ENCODE measurements at regions not wholly inside any gene's neighbourhood (a gene's known extent, or its start where the extent isn't known, plus 50 kb on each side); places are given as distances from the start of the nearest gene placed in this dataset.

DNA sequence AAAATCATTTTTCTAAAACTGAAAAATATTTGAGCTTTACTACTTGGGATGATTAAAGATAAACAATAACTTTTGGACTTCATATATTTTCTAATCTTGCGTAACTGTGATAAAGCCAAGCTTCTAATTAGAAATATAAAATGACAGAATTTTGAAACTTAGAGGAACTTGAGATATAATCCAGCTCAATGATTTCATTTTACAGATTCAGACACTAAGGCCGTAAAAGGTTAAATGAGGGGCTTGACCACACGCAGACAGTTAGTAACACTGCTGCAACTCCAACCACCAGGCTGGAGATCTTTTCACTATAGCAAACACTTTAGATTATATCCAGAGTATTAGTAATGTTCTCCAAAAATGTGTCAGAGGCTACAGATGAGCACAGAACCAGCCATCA lies 445.5 kb downstream of the ZEB2 start:
- no peak for DNase-seq

DNA sequence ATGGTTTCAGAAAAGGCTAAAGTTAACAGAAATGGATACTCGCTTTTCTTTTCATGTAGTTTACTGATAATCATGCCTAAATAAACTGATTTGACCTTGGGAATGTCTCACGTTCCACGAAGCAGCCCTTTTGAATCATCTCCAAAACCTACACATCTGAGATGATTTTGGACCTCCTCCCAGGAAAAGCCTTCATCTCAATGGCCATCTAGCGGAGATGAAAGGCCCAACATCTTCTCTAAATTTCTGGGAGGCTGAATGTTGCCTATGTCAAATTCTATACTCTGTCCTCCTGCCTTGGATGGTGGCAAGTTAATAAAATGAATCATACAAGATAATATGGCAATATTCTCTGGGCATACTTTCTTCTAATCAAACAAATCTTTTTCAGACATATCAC lies 448.5 kb downstream of the ZEB2 start:
- DNase-seq = no peak

DNA sequence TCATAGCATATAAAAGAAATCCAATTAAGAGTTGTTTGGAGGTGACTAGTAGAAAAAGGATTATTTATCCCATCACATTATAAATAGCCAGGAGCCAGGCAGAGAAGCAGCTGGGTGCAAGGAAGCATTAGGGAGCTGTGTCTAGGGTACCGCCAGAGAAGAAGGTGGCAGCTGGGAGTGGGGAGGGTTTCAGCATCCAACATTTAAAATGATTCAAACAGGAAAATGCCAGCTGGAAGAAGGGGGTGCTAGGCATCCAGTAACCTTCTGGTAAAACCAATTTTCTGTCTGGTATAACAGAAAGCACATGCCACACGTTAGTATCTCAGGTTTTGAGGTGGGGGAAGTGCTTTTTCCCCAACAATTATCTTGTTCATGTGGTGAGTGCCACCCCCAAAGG lies 452.4 kb downstream of the ZEB2 start:
- DNase-seq = no peak

DNA sequence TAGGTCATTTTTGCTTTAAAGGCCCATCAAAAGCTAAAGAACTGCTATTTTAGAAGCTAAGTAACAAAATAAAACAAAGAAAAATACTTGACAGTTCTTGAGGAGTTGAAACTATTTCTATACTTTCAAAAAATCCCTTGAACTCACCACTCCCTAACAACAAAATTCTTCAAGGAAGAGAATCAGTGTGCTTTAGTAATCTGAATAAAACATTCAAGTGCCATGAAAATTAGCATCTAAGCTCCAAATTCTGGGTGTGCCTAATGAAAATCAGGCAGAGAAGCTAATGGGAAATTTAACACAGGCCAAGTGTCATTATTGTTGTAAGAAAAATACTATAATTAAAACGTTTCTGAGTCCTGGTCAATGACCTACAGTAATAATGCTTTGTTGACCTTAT lies 456.3 kb downstream of the ZEB2 start:
- no peak for DNase-seq

DNA sequence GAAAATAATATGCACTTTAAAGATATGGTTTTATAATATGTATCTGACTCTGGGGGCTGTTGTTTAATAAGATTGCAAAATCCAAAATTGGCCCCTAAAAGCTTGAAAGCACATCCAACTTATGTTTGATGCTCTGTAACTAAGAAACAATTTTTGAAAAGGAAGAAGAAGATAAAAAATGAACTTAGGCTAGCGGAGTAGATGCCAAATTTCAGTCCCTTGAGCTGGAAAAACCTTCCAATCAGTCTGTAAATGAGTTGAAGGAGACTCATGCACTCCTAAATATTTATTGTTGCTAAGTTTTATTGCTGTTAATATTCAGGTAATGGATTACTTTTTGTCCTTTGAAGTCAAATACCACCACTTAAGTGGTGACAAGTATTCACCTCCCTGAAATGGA lies 465.0 kb downstream of the ZEB2 start:
- no peak for DNase-seq

DNA sequence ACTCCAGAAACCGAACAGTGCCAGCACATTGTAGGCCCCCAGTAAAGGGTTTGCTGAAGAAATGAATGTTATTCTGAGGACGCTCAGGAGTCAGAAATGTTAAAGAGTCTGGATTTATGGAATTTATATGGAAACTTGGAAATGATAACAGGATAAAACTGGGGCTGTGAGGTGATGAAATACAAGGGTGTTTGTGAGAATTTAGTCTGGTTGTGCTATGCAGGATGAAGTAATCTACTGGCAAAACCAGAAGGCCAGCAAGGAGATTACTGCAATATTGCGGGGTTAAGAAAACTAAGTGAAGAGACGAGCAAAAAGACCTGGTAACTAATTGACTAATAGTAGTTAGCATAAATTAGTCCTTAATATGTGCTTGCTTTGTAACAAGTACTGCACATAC lies 467.8 kb downstream of the ZEB2 start:
- no peak for DNase-seq

DNA sequence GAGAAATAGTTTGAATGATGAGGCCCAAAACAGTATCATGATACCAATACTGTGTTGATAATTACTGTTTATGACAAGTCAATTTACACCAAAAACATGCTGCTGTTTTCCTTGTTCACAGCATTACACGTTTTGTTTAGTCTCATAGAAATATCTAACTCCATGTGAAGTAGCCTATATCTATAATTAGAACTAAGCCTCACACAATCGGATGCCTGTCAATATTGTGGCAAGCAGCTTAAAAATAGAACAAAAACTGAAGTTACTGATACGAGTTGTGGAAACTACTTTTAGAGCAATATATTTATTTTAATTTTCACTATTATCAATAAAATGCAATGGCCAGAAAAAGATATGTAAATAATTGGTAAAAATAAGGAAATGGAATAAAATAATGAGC lies 470.8 kb downstream of the ZEB2 start:
- no peak for DNase-seq

DNA sequence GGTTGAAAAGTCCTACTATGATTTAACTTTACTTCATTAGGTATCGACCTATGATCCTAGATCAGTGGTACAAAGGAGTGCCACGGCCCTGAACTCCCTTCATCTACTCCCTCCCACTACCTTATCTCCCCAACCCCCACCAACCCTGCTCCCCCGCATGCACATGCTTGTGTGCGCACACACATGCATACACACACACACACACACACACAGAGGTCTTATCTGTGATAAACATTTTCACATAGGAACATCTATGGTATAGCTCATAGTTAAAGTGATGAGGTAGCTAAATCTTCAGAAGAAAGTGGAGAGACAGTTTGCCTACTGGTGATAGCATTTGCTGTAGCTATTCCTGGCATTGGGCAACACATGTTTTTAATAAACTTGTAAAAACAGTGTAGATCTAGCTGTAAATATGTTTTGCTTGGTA lies 471.3 kb downstream of the ZEB2 start:
- no peak for DNase-seq

DNA sequence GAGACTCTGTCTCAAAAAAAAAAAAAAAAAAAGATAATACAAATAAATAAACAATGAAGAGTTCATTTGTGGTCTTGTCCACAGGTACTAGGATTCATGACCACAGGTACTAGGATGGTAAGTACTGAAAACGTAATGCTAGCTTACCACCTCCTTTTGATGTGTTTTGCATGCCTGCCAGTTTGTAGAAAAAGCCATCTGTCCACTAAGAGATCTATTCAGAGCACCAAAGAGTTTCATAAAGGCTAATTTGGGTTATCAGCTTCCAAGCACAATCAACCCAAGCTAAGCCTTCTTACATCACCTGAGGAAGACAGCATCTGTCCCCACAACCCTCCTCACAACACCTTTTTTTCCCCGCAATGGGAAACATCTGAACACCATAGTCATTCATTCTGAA lies 477.2 kb downstream of the ZEB2 start:
- DNase-seq = no peak

DNA sequence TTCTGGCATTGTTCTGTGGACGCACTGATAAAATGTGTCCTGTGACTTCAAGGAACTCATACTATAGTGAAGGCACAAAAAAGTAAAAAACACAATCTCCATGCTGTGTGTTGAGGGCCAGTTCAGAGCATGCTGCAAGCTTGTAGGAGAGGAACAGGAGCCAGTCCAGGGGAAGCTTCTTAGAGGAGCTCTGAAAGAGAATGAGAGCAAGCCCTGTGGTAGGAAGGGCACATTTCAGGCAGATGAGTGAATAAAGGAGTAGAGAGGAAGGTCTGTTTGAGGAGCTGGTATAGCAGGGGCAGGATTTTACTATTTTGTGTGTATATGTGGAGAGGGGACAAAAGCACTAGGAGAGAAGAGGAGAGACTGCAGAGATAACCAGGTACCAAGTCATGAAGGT lies 478.3 kb downstream of the ZEB2 start:
- DNase-seq = no peak

DNA sequence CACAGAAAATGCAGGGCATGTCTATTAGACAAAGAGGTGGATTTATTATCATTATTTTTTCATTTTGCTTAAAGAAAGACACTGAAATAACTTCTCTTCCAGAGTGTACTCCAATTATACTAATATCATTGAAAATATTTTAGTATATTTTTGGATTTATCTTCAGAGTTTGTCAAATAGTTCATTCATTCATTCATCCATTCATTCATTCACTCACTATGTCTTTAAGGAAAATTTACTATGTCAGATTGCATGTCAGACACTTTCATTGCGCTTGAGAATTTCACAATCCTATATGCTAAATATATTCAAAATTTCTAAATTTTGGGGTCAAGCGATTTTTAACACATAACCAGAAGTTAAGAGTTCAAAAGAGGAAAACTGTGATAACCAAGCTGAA lies 479.1 kb downstream of the ZEB2 start:
- no peak for DNase-seq

DNA sequence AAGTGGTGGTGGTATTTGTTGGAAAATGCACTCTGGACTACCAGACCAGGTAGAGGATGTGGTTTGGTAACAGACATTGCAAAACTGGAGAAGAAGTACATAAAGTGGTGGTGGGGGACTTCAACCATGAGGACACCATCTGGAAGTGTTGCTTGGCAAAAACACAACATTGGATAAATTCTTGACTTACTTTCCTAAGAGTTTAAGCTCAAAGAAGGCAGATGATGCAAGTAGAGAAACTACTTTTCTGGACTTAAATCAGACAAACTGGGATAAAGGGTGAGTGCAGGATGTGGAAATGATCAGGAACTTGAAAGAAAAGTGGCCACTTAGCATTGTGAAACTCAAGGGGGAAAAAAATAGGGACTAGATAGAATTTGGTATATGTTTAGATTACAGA lies 487.4 kb downstream of the ZEB2 start:
- no peak for DNase-seq

DNA sequence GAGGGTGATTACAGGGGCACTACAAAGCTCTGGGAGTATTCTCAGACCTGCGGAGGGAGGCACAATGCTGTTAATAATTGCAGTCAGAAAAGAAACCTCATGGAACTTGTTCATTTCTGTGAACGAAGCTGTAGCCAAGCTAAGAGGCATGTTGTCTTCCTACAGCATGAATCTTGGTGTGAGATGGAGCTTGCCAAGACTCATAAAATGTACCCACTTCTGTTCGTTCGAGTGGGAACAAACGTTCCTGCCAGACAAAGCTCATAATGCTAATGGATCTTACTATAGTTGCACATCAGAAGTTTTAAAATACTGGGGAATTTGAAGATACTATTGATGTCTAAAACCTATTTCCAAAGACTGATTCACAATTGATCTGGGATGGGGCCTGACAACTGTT lies 489.1 kb downstream of the ZEB2 start:
- DNase-seq = no peak

DNA sequence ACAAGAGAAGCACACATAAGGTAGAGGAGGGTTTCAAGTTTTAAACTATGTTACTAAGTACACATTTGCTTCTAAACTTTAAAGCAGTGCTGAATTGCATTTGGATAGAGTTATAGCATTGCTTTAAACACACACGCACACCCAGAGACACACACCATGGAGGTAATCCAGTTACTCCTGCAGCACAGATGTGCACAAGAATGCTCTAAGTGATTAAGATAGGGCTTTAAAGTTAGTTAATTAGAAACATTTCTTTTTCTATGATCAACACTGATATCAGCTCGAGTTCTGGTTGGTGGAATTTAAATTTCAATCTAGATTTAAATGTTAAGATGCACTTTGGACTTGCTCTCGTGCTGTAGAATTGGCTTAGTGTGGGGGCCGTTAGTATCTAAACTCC lies 492.3 kb downstream of the ZEB2 start:
- DNase-seq = no peak

DNA sequence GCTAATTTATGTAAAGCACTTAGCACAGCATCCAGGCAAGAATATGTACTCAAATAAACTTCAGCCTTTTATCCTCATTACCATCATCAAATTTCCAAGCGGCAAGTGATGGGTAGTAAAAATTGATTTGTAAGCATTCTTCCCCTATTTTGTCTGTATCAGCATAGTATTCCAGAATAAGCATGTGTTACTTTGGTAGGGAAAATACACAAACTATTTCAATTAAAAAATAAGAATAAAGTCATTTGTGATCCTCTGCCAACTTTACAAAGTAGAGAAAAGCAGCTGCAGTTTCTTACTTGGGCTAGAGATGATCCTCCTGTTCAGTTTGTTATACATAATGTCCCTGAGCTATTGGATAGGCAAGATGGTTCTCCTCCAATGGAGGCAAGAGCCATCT lies 493.2 kb downstream of the ZEB2 start:
- no peak for DNase-seq

DNA sequence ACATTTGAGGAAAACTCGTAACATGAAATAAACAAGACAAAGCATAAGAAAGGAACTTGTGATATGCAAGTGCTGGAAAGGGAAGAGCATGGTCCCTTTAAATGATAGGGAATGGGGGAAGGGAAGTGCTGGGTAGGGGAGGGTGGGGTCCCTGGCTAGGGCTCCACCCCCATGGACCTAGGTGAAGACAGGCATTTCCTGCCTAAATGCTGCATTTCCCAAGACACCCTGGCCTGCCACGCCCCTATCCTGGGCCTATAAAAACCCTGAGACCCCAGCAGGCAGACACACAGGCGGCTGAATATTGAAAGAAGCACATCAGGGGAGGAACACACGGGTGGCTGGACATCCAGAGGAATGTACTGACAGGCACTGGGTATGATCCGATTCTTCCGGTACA lies 499.9 kb downstream of the ZEB2 start:
- no peak for DNase-seq

DNA sequence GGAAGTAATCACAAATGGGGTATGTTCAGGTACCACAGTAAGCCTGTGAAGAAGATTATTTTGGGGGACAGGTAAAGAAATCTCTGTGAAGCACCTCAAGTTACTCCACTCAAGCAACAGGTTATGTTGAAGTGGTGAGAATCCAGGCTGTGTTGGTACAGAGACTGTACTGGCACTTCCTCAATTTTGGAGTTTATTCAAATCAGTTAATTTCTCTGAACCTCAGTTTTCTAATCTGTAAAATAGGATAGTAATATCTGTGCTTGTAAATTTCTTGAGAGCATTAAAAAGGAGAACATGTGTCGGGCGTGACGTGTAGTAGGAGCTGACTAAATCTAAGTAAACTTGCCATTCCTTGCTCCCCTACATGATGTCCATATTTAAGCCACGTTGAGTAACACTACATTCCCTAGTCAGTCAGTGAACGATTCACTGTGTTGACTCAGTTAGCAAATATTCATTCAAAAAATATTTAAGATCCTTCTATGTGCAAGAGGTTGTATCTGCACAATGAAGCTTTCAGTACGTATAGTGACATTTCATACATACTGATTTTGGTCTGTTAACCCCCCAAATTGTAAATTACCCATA lies 504.2 kb downstream of the ZEB2 start:
- DNase-seq = no peak

DNA sequence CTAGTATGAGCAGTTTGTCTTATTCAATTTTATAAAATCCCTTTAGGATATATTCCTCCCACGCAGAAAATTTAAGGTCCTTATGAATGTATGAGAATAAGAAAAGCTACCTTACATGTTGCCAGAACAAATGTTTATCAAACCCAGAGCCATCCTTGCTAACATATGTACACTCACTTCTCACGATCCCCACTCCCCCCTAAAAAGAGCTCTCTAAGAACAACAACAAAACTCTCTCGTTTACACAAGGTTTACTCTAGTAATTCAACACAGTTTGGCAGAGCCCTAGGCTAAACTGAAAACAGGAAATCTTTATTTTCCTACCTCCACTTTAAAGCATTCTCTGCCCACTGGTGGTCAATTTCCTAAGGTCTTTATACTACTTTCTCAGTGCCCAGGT lies 504.9 kb downstream of the ZEB2 start:
- DNase-seq = no peak

DNA sequence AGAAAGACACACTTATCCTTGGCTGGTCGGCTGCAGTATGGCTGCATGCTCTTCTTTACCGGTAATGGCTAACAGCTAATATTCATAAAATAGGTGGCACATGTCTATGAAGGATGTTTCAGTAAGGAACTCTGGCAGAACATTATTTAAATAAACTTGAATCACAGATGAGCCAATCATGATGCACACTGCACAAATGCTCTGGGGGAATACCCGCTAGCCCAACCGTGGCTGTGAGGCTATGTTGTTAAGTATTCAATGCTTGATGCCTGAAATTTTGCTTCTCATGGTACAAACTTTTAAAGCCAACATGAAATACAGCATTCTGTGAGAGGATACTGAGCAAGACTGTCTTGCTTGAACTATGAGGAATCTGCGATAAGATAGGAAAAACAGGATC lies 505.8 kb downstream of the ZEB2 start:
- DNase-seq = no peak

DNA sequence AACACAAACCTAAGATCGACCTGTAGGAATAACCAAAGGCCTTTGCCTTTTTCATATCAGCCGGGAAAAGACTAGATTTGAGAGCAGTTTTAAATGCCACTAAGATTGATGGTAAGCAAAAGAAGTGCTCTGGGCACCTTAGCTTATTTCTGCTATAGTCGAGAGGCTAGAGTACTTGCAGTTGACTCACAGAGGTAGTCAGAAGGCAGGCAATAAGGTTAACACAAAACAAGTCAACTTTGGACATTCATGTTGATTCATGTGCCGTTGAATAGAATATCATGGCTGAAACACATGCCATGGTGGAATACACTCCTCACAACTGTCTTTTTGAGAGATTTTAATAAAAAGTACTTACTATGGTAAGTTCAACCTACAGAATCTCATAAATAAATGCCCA lies 507.6 kb downstream of the ZEB2 start:
- DNase-seq = no peak

DNA sequence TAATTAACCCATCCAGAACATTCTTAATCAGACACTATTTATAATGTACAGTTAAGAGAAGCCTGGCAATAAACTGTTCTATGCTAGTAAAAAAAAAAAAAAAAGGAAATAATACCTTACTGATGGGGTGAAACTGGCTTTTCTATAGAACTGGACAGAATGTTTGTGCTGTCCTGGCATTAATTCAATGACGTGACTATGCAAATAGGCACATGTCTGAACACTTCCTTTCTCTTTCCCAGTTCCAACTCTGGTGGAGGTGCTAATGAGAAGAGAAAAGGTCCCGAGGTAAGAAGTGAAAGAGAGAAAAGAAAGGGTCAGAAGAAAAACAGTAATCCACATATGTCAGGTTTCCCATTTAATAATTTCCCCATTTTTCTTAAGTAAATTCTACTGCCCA lies 508.4 kb downstream of the ZEB2 start:
- DNase-seq = no peak

DNA sequence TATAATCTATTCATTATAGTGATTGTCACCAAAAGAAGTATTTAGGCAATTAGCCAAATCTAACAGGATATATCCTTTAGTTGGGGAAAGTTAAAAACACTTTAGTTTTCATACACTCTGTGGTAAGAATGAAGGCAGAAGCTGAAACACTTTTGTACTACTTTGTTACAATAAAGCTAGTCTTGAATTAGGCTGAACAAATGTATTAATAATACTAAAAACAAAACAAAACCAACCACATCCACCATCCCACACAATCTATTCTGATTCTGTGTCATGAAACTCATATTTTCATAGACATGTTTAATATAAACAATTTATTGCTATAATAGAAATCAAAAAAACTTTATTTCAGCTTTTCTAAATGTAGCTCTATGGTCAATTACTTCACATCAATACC lies 508.8 kb downstream of the ZEB2 start:
- no peak for DNase-seq

DNA sequence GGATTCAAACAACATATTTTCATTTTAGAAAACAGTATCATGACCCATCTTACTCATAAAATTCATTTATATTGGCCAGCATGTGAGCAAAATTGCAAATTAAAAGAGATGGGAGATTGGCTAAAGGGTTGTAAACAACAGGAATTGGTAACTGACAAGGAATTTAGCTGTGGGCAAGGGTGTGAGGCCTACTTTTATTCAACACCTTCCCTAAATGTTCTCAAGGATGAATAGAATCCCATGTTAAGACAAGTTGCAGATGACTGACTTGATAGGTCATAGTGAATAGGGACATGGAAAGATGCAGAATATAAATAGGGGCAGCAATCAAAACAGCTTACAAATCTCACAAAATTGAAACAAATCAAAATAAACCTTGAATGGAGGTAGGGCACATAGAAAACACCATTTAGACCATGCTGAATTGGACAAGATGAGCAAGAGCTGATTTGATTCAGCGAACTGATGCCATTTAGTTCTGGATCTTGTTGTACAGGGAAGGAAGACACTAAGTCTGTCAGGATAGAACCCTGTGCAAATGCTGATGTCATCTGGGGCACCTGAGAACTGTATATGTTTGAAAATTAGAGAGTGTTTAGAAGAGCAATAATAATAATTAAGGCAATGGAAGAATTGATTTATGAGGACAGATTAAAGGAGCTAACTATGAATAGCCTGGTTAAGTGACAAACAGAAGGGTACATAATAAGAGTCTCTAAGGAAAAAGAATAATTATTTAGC lies 509.7 kb downstream of the ZEB2 start:
- DNase-seq = no peak

DNA sequence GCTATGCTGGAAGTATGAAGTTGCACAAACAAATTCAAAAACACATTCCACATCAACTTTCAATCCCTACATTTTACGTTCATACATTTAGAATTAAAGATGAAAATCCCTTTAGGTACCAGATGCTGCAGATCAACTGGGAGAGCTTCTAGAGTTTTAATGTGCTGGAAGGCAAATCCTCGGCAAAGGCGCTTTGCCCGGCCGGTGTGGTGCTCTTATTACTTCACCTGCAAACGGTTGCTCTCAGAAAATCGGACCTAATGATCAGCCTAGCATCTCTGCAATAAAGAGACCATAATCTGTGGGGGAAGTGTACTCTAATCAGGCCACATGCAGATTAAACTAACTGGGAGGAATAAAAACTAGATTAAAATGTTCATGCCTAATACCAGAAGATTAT lies 513.8 kb downstream of the ZEB2 start:
- no peak for DNase-seq

DNA sequence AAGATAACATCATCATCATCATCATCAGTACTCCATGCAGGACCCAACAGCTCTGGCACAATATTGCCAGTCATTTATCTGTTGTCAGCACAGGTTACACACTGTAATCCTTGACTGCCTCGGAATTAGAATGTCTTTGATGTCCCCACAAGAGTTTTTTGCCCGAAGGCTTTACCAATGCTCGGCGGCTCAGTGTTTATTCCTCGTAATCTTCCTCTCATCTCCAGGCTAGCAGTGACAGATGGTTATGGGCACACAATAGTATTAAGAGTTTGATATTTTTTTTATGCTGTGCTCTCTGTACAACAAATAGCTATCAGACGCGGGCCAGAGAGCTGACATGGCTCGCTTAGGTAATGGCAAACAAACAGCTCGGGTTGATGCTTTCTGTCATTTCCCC lies 515.2 kb downstream of the ZEB2 start:
- no peak for DNase-seq

Data from CD4-positive, alpha-beta T cell treated with Interleukin-1 beta for 1 hour (primary cell).